ENCODE measurements at regions not wholly inside any gene's neighbourhood (a gene's known extent, or its start where the extent isn't known, plus 50 kb on each side); places are given as distances from the start of the nearest gene placed in this dataset.

DNA sequence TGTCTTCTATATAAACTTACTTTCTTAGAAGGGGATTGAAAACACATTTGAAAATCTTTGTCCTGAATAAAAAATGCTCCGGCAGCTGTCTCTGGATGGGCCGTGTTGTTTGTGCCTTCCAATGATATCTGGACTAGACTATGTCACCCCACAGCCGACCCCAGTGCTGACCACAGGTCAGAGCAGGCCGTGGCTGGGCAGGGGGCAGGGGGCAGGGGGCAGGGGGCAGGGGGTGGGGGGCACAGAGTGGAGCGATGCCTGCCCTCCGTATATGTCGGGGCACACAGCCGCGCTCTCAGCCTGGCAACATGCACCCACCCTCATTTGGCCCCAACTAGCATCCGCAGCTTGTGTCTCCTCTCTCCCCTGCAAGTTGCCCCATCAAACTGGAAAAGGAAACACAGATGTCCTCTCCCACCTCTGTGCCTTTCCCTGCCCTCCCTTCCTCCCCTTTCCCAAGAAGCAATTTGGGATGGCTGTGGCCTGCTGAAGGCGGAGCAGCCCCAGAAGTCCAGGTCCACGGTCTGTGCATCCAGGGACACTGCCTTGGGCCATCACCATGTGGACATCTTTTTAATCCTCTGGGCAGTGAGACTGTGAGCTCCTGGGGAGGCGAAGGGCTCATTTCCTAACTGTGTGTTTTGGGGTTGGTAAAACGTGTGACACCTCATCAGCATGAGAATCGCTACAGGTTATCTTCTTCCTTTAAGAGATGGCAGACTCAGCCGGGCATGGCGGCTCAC lies 295.7 kb upstream of the RTL1 start:
- no peaks in the 10 kb centered on the region for H3K79me2 ChIP-seq (ENCODE audit: insufficient read depth, low read length)
- H3K36me3 ChIP-seq (ENCODE audit: insufficient read depth, low read length) = no peaks in the 10 kb centered on the region
- H2AFZ ChIP-seq (ENCODE audit: low read depth, low read length) = no peak overlapping the region
- Mint-ChIP-seq H3K27ac (ENCODE audit: unreplicated experiment) (no peak overlapping the region), H3K36me3 (ENCODE audit: low read depth, unreplicated experiment) (peaks cover 4% of the 10 kb centered on the region), H3K27me3 (ENCODE audit: low read depth, unreplicated experiment) (peaks cover 42% of the 10 kb centered on the region), H3K4me1 (ENCODE audit: low read depth, unreplicated experiment) (no peaks in the 10 kb centered on the region), H3K9me3 (ENCODE audit: unreplicated experiment) (peaks cover 13% of the 10 kb centered on the region), H3K4me3 (ENCODE audit: unreplicated experiment) (no peak overlapping the region)
- H3K9ac ChIP-seq (ENCODE audit: low read length) = no peak overlapping the region
- no peak for DNase-seq (ENCODE audit: low read depth)
- TF ChIP-seq, protein P1, sequence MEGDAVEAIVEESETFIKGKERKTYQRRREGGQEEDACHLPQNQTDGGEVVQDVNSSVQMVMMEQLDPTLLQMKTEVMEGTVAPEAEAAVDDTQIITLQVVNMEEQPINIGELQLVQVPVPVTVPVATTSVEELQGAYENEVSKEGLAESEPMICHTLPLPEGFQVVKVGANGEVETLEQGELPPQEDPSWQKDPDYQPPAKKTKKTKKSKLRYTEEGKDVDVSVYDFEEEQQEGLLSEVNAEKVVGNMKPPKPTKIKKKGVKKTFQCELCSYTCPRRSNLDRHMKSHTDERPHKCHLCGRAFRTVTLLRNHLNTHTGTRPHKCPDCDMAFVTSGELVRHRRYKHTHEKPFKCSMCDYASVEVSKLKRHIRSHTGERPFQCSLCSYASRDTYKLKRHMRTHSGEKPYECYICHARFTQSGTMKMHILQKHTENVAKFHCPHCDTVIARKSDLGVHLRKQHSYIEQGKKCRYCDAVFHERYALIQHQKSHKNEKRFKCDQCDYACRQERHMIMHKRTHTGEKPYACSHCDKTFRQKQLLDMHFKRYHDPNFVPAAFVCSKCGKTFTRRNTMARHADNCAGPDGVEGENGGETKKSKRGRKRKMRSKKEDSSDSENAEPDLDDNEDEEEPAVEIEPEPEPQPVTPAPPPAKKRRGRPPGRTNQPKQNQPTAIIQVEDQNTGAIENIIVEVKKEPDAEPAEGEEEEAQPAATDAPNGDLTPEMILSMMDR (IDR thresholded peaks at IDR 0.05; ENCODE audit: insufficient read depth, low read depth, low read length) = no peak
- TF ChIP-seq EZH2 (IDR thresholded peaks at IDR 0.05; ENCODE audit: insufficient read depth, low read length) = no peak
- H3K4me1 ChIP-seq (ENCODE audit: insufficient read depth, low read length) = no peaks in the 10 kb centered on the region
- H3K4me2 ChIP-seq (ENCODE audit: low read length) = no peak overlapping the region
- H4K20me1 ChIP-seq (ENCODE audit: insufficient read depth, low read length) = no peaks in the 10 kb centered on the region
- H3K4me3 ChIP-seq (ENCODE audit: insufficient read depth, low read depth, low read length) = no peak overlapping the region
- H3K9me3 ChIP-seq (ENCODE audit: insufficient read depth, low read depth, low read length) = peaks cover 4% of the 10 kb centered on the region
- FAIRE-seq = no peak
- no peak overlapping the region for H3K27ac ChIP-seq (ENCODE audit: low read depth, low read length)
- no peaks in the 10 kb centered on the region for H3K27me3 ChIP-seq (ENCODE audit: insufficient read depth, low read length)

DNA sequence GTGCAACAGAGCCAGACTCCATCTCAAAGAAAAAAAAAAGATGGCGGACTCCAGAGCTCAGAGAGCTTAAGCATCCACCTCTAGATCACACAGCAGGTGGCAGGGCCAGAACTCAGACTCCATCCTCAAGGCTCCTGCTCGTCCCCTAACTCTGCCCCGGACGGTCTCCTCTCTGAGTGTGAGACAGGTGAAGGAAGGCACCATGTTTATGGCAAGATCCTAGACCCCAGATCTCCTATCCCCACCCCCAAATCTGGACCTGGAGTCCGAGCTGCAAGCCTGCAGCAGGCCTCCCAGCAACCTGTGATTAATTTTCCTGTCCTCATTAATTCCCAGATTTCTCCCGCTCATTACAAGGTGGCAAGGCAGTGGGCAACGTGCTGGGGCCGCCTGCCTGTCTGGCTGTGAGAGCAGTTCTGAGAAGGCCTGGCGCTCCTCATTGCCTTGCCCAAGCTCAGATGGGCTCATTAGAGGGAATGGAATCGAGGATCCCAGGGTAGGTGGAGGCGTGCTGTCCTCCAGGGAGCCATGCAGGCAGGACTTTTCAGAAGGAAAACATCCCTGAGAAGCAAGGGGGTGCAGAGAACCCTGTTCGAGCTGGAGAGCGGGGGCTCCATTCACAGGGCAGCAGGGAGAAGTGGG lies 296.6 kb upstream of the RTL1 start:
- no peak overlapping the region for H3K27ac ChIP-seq (ENCODE audit: low read depth, low read length)
- H3K36me3 ChIP-seq (ENCODE audit: insufficient read depth, low read length) = no peaks in the 10 kb centered on the region
- no peaks in the 10 kb centered on the region for H3K4me1 ChIP-seq (ENCODE audit: insufficient read depth, low read length)
- no peak overlapping the region for H3K4me3 ChIP-seq (ENCODE audit: insufficient read depth, low read depth, low read length)
- DNase-seq (ENCODE audit: low read depth) (no peak), FAIRE-seq (no peak)
- H3K79me2 ChIP-seq (ENCODE audit: insufficient read depth, low read length) = no peaks in the 10 kb centered on the region
- H3K27me3 Mint-ChIP-seq (ENCODE audit: low read depth, unreplicated experiment) = peaks cover 34% of the 10 kb centered on the region
- H3K36me3 Mint-ChIP-seq (ENCODE audit: low read depth, unreplicated experiment) = peaks cover 4% of the 10 kb centered on the region
- peaks cover 13% of the 10 kb centered on the region for H3K9me3 Mint-ChIP-seq (ENCODE audit: unreplicated experiment)
- no peak for TF ChIP-seq EZH2 (IDR thresholded peaks at IDR 0.05; ENCODE audit: insufficient read depth, low read length)
- TF ChIP-seq, protein P1 (IDR thresholded peaks at IDR 0.05; ENCODE audit: insufficient read depth, low read depth, low read length) = no peak
- H3K27me3 ChIP-seq (ENCODE audit: insufficient read depth, low read length) = no peaks in the 10 kb centered on the region
- H3K9ac ChIP-seq (ENCODE audit: low read length) = no peak overlapping the region
- H4K20me1 ChIP-seq (ENCODE audit: insufficient read depth, low read length) = no peaks in the 10 kb centered on the region
- H3K27ac Mint-ChIP-seq (ENCODE audit: unreplicated experiment) = peak overlapping the region; percentile 48
- peaks cover 4% of the 10 kb centered on the region for H3K9me3 ChIP-seq (ENCODE audit: insufficient read depth, low read depth, low read length)
- no peak overlapping the region for H2AFZ ChIP-seq (ENCODE audit: low read depth, low read length)
- no peak overlapping the region for H3K4me3 Mint-ChIP-seq (ENCODE audit: unreplicated experiment)
- H3K4me2 ChIP-seq (ENCODE audit: low read length) = no peak overlapping the region
- H3K4me1 Mint-ChIP-seq (ENCODE audit: low read depth, unreplicated experiment) = no peaks in the 10 kb centered on the region

Data from astrocyte (in vitro differentiated cells and primary cell).